AML-193 (cell line): ENCODE measurements at regions not wholly inside any gene's neighbourhood (a gene's known extent, or its start where the extent isn't known, plus 50 kb on each side); places are given as distances from the start of the nearest gene placed in this dataset.

Experiments
- DNase-seq, 2 experiments: peaks; one replicate each; lab custom pipeline; 2025; lab: John Stamatoyannopoulos, UW

DNA sequence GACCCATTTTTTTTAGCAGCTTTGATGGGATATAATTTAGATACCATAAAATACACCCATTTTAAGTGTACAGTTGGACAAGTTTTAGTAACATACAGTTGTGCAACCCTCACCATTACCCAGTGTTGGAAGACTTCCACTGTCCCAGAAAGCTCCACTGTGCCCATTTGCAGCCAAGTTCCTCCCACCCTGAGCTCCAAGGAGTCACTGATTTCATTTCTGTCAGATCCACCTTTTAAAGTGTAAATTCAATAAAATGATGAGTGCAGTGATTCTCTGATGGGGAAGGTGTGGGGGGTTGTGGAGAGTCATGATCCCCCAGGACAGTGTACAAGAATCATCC is 93.2 kb upstream of the IGF1R start:
- no peak for DNase-seq

DNA sequence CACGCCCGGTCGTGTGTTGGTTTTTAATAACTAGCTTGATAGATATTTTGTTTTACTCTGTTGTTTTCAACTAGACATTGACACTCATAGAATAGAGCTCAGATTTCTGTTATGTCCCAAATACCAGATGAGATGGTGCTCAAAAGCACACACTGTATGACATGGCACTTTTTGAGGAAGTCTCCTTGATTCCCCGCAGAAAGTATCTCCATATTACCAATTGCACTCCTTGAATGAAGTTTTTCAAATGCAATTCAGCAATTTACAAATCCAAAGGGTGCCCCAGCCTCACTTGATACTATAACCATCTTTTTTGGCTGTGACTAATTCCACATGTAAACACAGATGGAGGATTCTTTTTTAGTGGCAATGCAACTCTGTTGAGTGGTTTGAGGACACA is 92.0 kb upstream of the IGF1R start:
- DNase-seq: no peak

DNA sequence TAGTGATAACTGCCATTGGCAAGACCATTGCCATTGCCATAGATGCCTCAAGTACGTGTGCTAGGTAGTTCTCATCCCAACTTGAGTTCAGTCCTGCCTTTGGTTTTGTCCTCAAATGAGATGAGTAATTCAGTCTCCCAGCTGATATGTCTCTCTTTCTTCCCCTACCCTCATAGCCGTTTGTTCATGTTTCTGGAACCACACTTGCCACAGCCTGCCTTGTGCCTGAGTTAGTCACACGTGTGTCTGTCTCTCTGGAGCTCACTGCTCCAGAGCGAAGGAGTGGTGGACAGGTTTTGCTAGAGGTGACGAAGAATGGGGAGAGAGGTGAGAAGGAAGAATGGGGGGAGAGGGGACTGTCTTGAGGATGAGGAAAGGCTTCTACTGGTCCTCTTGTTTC is 88.0 kb upstream of the IGF1R start:
- DNase-seq: no peak

GRCh38 chr15:98561169-98561941 is 87.0 kb upstream of the IGF1R start:
- no peak for DNase-seq

DNA sequence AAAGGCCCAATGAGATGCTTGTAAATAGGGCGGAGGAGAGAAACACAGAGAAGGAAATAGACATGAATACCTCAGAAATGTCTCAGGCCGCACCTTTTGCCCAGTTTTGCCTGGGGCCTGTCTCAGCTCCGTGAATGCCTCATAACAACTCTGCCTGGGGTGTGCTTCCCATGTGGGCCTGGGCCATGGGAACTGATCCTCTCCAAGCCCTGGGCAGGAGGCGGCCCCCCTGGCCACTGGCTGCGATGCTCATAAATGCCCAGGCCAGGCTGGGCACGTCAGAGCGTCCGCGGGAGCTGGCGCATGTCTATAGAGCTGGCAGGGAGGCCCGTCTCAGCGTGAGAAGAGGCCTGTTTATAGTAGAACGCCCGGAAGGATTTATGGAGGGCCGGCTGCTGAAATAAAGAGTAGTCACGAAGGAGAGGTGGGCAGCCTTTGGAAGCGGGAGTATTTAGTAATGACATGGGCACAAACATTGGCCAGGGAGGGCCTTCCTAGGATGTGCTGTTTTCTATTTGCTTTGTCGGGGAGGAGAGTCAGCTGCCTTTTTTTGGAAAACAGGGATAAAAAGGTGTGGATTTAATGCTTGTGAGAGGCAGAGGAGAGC is 85.9 kb upstream of the IGF1R start:
- no peak for DNase-seq

DNA sequence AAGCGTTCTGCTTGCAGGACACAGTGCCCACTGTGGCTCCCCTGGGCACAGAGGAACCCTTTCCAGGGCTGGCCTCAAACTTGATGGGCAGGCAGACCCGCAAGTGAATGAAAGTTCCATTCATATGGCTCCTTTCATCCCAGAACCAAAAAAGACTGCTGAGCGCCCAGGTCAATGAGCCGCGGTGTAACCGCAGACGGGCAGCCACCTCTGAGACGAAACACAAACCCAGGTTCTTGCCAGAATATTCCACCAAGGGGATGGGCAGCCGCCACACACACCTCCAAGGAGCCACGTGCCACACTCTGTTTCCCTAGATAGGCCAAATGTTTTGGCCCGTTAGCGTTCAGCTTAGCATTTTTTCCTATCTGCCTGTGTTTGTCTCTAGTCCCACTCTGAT is 82.8 kb upstream of the IGF1R start:
- DNase-seq: no peak

DNA sequence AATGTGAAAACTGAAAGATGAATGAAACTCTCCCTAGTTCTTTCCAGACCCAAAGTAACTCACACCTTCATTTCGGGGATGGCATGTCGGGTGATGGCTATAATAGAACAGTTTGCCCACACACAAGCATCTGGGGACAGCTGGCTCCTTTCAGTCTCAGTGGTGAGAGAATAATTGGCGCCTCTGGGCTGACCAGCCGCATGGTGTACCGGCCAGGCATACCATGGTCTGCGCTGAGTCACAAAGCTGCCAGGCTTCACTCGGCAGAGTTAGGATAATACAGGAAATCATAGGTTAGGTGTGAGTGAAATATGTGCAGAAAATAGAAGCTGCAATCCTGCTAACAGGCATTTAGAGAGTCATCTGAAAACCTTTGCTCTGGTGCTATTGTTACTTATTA is 80.4 kb upstream of the IGF1R start:
- no peak for DNase-seq

DNA sequence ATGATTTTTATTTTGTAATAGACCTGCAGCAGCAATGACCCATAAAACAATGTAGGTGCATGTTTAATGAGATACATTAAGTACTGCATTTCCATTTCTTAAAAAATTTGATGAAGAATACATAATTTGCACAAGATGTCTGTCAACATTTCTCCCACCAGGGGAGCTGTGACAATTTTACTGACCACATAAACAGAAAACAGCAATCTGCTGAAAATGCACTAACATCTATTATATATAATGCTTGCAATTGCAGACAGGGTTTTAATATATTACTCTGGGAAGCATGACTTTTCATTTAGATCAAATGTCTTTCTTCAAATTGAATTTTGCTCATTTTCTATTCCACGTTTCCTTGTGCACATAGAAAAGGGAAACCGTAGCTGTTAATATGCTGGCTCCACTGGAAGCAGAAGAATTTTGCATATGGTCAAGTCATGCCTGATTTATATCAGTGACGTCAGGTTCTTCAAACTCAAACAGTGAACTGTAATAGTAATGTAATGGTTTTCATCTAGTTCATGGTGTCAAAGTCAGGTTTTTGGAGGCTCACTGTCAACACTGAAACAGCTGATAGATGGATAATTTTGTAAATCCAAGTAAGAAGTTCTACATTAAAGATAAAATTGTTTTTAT is 79.8 kb upstream of the IGF1R start:
- no peak for DNase-seq

GRCh38 chr15:98570119-98570518 is 78.2 kb upstream of the IGF1R start:
- no peak for DNase-seq

GRCh38 chr15:98580572-98580971 is 67.8 kb upstream of the IGF1R start:
- no peak for DNase-seq

GRCh38 chr15:98581715-98582114 is 66.6 kb upstream of the IGF1R start:
- DNase-seq: no peak

DNA sequence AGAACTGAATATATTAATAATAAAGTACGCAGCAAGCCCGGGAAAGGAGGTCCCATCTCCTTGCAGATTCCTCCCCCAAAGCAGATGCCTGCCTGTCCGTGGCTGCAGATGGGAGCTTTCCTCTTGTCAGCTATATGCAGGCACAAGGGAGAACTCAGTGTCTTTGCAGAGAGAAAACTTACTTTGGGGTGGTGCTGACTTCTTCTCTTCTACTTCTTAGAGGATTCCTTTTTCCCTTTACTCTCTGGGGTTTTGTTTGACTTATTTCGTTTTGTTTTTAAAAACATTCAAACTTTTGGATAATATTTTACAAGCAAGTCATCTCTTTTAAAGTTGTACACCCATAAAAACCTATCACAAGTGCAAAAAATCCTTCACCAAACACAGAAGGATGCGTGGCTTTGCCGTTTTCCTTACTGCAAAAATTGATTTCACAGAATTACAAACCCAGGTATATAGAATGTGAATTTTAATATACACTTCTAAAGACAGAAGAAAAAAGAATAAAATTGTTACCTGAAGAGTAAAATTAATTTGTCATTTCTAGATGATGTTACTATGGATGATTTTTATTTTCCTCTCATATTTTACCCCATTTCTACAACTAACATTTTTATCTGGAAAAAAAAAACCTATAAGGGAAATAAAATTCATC is 65.3 kb upstream of the IGF1R start:
- DNase-seq: no peak

GRCh38 chr15:98583771-98584430 is 64.4 kb upstream of the IGF1R start:
- DNase-seq: no peak

GRCh38 chr15:98586066-98586465 is 62.3 kb upstream of the IGF1R start:
- DNase-seq: no peak

DNA sequence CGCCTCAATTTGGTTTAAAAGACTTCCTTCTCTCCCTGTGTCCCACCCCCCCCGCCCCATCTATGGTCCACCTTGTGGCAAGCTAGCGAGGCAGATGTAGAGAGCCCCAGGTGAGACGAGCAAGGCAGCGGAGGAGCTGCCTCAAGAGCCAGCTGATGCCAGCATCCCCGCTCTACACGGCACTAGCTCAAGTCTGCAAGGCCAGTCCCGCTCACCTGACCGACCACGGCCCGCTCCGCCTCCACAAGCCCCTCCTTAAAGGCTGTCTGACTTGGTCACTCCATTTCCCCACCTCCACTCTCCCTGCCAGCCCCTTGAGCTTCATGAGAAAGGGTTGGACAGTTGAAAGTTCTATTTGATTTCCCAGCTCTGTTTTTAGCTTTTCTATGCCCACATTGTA is 56.2 kb upstream of the IGF1R start:
- DNase-seq: no peak

DNA sequence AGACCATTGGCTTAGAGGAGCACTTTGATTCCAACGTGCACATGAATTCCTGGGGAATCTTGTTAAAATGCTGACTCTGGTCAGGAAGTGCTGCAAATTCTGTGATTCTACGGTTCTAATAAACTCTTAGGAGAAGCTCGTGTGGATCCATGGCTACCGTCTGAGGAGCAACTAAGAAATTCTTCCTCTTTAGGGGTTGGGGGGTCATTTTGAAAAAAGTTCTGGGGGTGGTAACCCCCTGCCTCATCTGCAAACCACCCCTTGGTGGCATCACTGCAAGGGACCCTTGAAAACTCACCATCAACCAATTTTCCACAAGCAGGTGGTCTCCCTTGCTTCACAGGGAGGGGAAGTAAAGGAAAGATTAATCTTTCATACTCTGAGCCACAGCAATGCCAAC is 52.2 kb upstream of the IGF1R start:
- DNase-seq: no peak

- DNase-seq: no peak
Measured at GRCh38 chr15:98596885-98597392, 51.4 kb upstream of the IGF1R start.

DNA sequence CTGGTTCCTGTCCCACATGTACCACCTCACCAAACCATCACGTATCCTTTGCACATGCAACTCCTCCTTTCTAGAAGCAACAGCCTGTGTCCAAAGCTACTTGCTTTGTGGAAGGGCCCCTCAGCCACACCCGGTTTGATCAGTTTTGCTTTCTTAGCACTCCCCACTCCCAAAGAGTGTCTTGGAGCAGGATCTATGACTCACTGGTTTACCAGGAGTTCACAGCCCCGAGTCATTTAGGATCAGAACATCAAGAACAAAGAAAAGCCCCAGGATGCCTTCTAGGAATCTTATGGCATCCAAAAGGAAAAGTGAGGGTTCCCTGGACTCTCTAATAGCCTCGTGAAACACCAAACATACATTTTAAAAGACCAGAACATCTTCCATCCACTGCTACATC is 50.7 kb upstream of the IGF1R start:
- no peak for DNase-seq
